OCI-LY1 (cell line): ENCODE measurements at regions not wholly inside any gene's neighbourhood (a gene's known extent, or its start where the extent isn't known, plus 50 kb on each side); places are given as distances from the start of the nearest gene placed in this dataset.

Experiments
- EZH2 ChIP-seq: fragments of 200-600 bp; sonication (generic), shearing (Covaris generic); IDR thresholded peaks from 2 replicates; pipeline ENCODE4 v1.8.0; 2017; ENCODE audit warnings: borderline replicate concordance, mixed run types, mild to moderate bottlenecking, antibody characterized with exemption, low read length, moderate library complexity, mixed read lengths
- TF ChIP-seq, protein P1 (sequence below): fragments of 200-600 bp; sonication (generic), shearing (Covaris generic); IDR thresholded peaks from 2 replicates; pipeline ENCODE4 v1.5.1; 2017; ENCODE audit warnings: mild to moderate bottlenecking, antibody characterized with exemption, low read length, moderate library complexity, mixed read lengths

DNA sequence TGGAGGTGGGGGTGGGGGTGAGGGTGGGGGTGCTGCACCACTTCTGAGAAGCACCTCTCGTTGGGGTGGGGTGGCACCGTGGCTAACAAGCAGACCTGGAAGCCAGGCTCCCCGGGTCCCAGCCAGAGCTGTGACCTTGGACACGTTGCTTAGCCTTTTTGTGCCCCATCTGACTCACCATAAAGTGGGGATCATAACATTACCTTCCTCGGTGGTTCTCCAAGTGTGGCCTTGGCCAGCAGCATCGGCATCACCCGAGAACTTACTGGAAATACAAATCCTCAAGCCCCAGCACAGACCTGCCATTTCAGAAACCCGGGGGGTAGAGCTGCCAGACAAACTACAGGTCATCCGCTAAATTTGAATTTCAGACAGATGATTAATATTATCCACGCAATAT, 58.7 kb upstream of the SLC66A3 start:
- TF ChIP-seq, protein P1, sequence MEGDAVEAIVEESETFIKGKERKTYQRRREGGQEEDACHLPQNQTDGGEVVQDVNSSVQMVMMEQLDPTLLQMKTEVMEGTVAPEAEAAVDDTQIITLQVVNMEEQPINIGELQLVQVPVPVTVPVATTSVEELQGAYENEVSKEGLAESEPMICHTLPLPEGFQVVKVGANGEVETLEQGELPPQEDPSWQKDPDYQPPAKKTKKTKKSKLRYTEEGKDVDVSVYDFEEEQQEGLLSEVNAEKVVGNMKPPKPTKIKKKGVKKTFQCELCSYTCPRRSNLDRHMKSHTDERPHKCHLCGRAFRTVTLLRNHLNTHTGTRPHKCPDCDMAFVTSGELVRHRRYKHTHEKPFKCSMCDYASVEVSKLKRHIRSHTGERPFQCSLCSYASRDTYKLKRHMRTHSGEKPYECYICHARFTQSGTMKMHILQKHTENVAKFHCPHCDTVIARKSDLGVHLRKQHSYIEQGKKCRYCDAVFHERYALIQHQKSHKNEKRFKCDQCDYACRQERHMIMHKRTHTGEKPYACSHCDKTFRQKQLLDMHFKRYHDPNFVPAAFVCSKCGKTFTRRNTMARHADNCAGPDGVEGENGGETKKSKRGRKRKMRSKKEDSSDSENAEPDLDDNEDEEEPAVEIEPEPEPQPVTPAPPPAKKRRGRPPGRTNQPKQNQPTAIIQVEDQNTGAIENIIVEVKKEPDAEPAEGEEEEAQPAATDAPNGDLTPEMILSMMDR = no peak
- TF ChIP-seq EZH2 = no peak
